ENCODE measurements at regions not wholly inside any gene's neighbourhood (a gene's known extent, or its start where the extent isn't known, plus 50 kb on each side); places are given as distances from the start of the nearest gene placed in this dataset.

- DNase-seq (ENCODE audit: low read depth, low spot score), result no peak
- ChIA-PET CTCF (interaction anchor here (1.0 kb wide), 1 partner anchor 9 kb away, joined by 5 read pairs; no protein-coding TSS in a partner anchor), POLR2A (no interaction called here)
- Histone ChIP-seq H3K27me3 (ENCODE audit: control insufficient read depth, insufficient read depth, low read length) (no peaks in the 10 kb centered on the region), H3K27ac (ENCODE audit: low read depth, low read length) (no peak overlapping the region), H3K4me3 (ENCODE audit: low read depth, low read length) (no peak overlapping the region), H3K9me3 (ENCODE audit: control insufficient read depth, insufficient read depth, low read length) (no peaks in the 10 kb centered on the region)
- no peak for TF ChIP-seq CTCF (IDR thresholded peaks at IDR 0.05; ENCODE audit: low read depth, low read length)
Measured at GRCh38 chr6:50135968-50136367, 86.2 kb upstream of the DEFB112 start.

GRCh38 chr6:50141100-50141499 lies 91.4 kb upstream of the DEFB112 start:
- POLR2A ChIA-PET, result no interaction called here

GRCh38 chr6:50143011-50143719 lies 93.4 kb upstream of the DEFB112 start:
- CTCF ChIA-PET, result interaction anchor here (1.6 to 3.7 kb wide), 2 partner anchors 13 to 15 kb away, joined by 5 to 11 read pairs; no protein-coding TSS in a partner anchor
- no peak for TF ChIP-seq CTCF (IDR thresholded peaks at IDR 0.05; ENCODE audit: low read depth, low read length)
- Histone ChIP-seq H3K4me3 (ENCODE audit: low read depth, low read length) (no peak overlapping the region), H3K9me3 (ENCODE audit: control insufficient read depth, insufficient read depth, low read length) (no peaks in the 10 kb centered on the region), H3K27ac (ENCODE audit: low read depth, low read length) (no peak overlapping the region), H3K27me3 (ENCODE audit: control insufficient read depth, insufficient read depth, low read length) (no peaks in the 10 kb centered on the region)
- no peak for DNase-seq (ENCODE audit: low read depth, low spot score)
- POLR2A ChIA-PET, result no interaction called here

More at GRCh38 chr6:50141100-50141499, 91.4 kb upstream of the DEFB112 start:
- no peak overlapping the region for H3K27ac ChIP-seq (ENCODE audit: low read depth, low read length)
- no peaks in the 10 kb centered on the region for H3K27me3 ChIP-seq (ENCODE audit: control insufficient read depth, insufficient read depth, low read length)
- DNase-seq (ENCODE audit: low read depth, low spot score), result no peak
- H3K9me3 ChIP-seq (ENCODE audit: control insufficient read depth, insufficient read depth, low read length), result no peaks in the 10 kb centered on the region
- CTCF ChIA-PET, result no interaction called here
- no peak for TF ChIP-seq CTCF (IDR thresholded peaks at IDR 0.05; ENCODE audit: low read depth, low read length)
- no peak overlapping the region for H3K4me3 ChIP-seq (ENCODE audit: low read depth, low read length)

- Histone ChIP-seq H3K4me3 (ENCODE audit: low read depth, low read length) (no peak overlapping the region), H3K9me3 (ENCODE audit: control insufficient read depth, insufficient read depth, low read length) (no peaks in the 10 kb centered on the region), H3K27me3 (ENCODE audit: control insufficient read depth, insufficient read depth, low read length) (no peaks in the 10 kb centered on the region), H3K27ac (ENCODE audit: low read depth, low read length) (no peak overlapping the region)
- TF ChIP-seq CTCF (IDR thresholded peaks at IDR 0.05; ENCODE audit: low read depth, low read length), result peak; percentile 71
- DNase-seq (ENCODE audit: low read depth, low spot score), result no peak
- ChIA-PET POLR2A (no interaction called here), CTCF (interaction anchor here (0.6 to 3.7 kb wide), 24 partner anchors 9 to 1897 kb away, joined by 3 to 15 read pairs (median 4); no protein-coding TSS in a partner anchor)
Measured at GRCh38 chr6:50145125-50145524, 95.4 kb upstream of the DEFB112 start.

- H3K9me3 ChIP-seq (ENCODE audit: control insufficient read depth, insufficient read depth, low read length), result no peaks in the 10 kb centered on the region
- no peak overlapping the region for H3K27ac ChIP-seq (ENCODE audit: low read depth, low read length)
- TF ChIP-seq CTCF (IDR thresholded peaks at IDR 0.05; ENCODE audit: low read depth, low read length), result no peak
- H3K4me3 ChIP-seq (ENCODE audit: low read depth, low read length), result no peak overlapping the region
- CTCF ChIA-PET, result interaction anchor here (2.7 kb wide), 1 partner anchor 19 kb away, joined by 15 read pairs; no protein-coding TSS in a partner anchor
- POLR2A ChIA-PET, result no interaction called here
- H3K27me3 ChIP-seq (ENCODE audit: control insufficient read depth, insufficient read depth, low read length), result no peaks in the 10 kb centered on the region
- no peak for DNase-seq (ENCODE audit: low read depth, low spot score)
Measured at GRCh38 chr6:50147371-50147770, 97.6 kb upstream of the DEFB112 start.

All from AG04450 (cell line).